H1 (cell line): ENCODE measurements at regions not wholly inside any gene's neighbourhood (a gene's known extent, or its start where the extent isn't known, plus 50 kb on each side); places are given as distances from the start of the nearest gene placed in this dataset.

Experiments
- CBX8 ChIP-seq: fragments of 300-800, 300-1000 bp; sonication (generic); IDR thresholded peaks from 2 replicates; pipeline ENCODE4 v1.7.1; 2016; ENCODE audit warnings: low read depth, low read length, borderline replicate concordance
- CTCF ChIP-seq, 3 experiments: IDR thresholded peaks; 1 replicate in 2 of 3; 2 replicates in 1 of 3; pipeline versions ENCODE4 v1.5.1 to v1.6.1; 2011; ENCODE audit warnings: low read length in 3 of 3, mild to moderate bottlenecking in 3 of 3, inconsistent platforms in 2 of 3, low read depth in 1 of 3, moderate library complexity in 1 of 3; ENCODE audit not compliant: insufficient read depth in 1 of 3; ENCODE audit errors: control extremely low read depth in 1 of 3
- POLR2AphosphoS5 ChIP-seq: IDR thresholded peaks from 2 replicates; pipeline ENCODE4 v1.6.1; 2011; ENCODE audit warnings: low read depth, low read length
- RFX5 ChIP-seq: IDR thresholded peaks from 2 replicates; pipeline ENCODE4 v1.6.1; 2011; ENCODE audit warnings: low read depth, low read length, improper control_type of control experiment, borderline replicate concordance
- TBP ChIP-seq: IDR thresholded peaks from 2 replicates; pipeline ENCODE4 v1.6.1; 2011; ENCODE audit warnings: low read depth, low read length, improper control_type of control experiment
- USF2 ChIP-seq: IDR thresholded peaks from 2 replicates; pipeline ENCODE4 v1.6.1; 2011; ENCODE audit warnings: low read length, improper control_type of control experiment

- no peak for TF ChIP-seq CTCF (IDR thresholded peaks at IDR 0.05; ENCODE audit: control extremely low read depth in 1 of 3, insufficient read depth in 1 of 3, low read depth in 1 of 3, low read length in 3 of 3)
- no peak for TF ChIP-seq TBP
- TF ChIP-seq USF2 = no peak
- TF ChIP-seq CBX8 = no peak
- TF ChIP-seq RFX5 = no peak
- no peak for TF ChIP-seq POLR2AphosphoS5
Measured at GRCh38 chr6:112690497-112691202, 343.5 kb downstream of the RFPL4B start.
